ENCODE measurements at regions not wholly inside any gene's neighbourhood (a gene's known extent, or its start where the extent isn't known, plus 50 kb on each side); places are given as distances from the start of the nearest gene placed in this dataset.

- TF ChIP-seq, protein P1, sequence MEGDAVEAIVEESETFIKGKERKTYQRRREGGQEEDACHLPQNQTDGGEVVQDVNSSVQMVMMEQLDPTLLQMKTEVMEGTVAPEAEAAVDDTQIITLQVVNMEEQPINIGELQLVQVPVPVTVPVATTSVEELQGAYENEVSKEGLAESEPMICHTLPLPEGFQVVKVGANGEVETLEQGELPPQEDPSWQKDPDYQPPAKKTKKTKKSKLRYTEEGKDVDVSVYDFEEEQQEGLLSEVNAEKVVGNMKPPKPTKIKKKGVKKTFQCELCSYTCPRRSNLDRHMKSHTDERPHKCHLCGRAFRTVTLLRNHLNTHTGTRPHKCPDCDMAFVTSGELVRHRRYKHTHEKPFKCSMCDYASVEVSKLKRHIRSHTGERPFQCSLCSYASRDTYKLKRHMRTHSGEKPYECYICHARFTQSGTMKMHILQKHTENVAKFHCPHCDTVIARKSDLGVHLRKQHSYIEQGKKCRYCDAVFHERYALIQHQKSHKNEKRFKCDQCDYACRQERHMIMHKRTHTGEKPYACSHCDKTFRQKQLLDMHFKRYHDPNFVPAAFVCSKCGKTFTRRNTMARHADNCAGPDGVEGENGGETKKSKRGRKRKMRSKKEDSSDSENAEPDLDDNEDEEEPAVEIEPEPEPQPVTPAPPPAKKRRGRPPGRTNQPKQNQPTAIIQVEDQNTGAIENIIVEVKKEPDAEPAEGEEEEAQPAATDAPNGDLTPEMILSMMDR (IDR thresholded peaks at IDR 0.05) = no peak
- H3K9me3 Mint-ChIP-seq = no peaks in the 10 kb centered on the region
- H3K4me1 Mint-ChIP-seq (ENCODE audit: low read depth) = peaks cover 9% of the 10 kb centered on the region
- ATAC-seq (ENCODE audit: poor library complexity) (no peak), DNase-seq (no peak)
- Histone ChIP-seq H3K4me3 (ENCODE audit: low read length) (no peak overlapping the region), H3K36me3 (ENCODE audit: insufficient read depth, low read length) (no peaks in the 10 kb centered on the region), H3K27ac (ENCODE audit: low read depth in 1 of 2, low read length in 2 of 2) (no peak overlapping the region), H3K4me1 (ENCODE audit: insufficient read depth, low read length) (no peaks in the 10 kb centered on the region), H3K9me3 (ENCODE audit: control insufficient read depth in 1 of 2, insufficient read depth in 1 of 2, low read length in 2 of 2) (peaks cover 0 to 5% of the 10 kb centered on the region in 2 experiments), H3K27me3 (ENCODE audit: control insufficient read depth in 1 of 2, insufficient read depth in 2 of 2, low read length in 2 of 2) (peaks cover 0 to 2% of the 10 kb centered on the region in 2 experiments)
- no peaks in the 10 kb centered on the region for H3K27me3 Mint-ChIP-seq
- CTCF ChIA-PET = no interaction called here
- no peak overlapping the region for H3K27ac Mint-ChIP-seq
- H3K36me3 Mint-ChIP-seq (ENCODE audit: low read depth) = no peaks in the 10 kb centered on the region
- POLR2A ChIA-PET = no interaction called here
- intact Hi-C loops (cut with DNase I, micrococcal nuclease) = no loop called here
- H3K4me3 Mint-ChIP-seq = no peak overlapping the region
Observed at GRCh38 chr9:636931-637591, 204.4 kb upstream of the DMRT1 start.

DNA sequence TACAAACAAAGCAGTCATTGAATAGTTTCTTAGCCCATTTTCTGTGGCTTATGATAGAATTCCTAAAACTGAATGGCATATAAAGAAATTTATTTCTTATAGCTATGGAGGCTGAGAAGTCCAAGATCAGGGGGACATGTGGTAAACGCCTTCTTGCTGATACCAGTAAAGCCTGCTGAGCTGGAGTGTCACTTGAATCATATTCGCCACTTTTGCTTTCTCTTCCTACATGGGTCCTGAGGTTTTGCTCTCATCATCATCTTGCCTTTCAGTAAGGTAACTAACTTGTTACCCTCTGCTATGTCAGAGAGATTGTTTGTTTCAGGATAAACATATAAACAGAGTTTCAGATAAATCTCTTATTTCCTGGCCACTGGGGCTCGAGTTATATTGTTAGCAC, 203.3 kb upstream of the DMRT1 start:
- no peaks in the 10 kb centered on the region for H3K4me1 ChIP-seq (ENCODE audit: insufficient read depth, low read length)
- no peaks in the 10 kb centered on the region for H3K9me3 Mint-ChIP-seq

DNA sequence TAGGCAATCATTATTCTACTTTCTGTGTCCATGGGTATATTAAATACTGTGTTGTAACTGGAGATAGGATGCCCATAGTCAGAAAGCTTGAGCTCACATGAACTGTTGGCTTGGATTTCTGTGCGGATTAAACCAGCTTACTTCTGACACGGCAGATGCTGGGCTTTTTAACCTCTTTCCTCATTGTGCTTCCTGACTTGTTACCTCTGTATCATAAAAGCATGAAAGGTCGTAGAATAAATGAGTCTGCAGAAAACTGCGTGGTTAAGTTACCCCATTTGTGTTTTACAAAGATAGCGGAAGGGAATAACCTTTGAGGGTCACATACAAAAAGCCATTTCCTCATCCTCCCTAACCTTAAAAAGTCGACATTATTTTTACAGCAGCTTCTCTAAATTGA, 199.5 kb upstream of the DMRT1 start:
- POLR2A ChIA-PET = no interaction called here
- H3K4me1 ChIP-seq (ENCODE audit: insufficient read depth, low read length) = no peaks in the 10 kb centered on the region
- TF ChIP-seq, protein P1 (IDR thresholded peaks at IDR 0.05) = no peak
- H3K27me3 Mint-ChIP-seq = no peaks in the 10 kb centered on the region
- DNase-seq (no peak), ATAC-seq (ENCODE audit: poor library complexity) (no peak)
- no peak overlapping the region for H3K4me3 ChIP-seq (ENCODE audit: low read length)
- H3K27me3 ChIP-seq (ENCODE audit: control insufficient read depth in 1 of 2, insufficient read depth in 2 of 2, low read length in 2 of 2) = peaks cover 0 to 2% of the 10 kb centered on the region in 2 experiments
- no peak overlapping the region for H3K27ac ChIP-seq (ENCODE audit: low read depth in 1 of 2, low read length in 2 of 2)
- peaks cover 9% of the 10 kb centered on the region for H3K4me1 Mint-ChIP-seq (ENCODE audit: low read depth)
- no peak overlapping the region for H3K27ac Mint-ChIP-seq
- no peaks in the 10 kb centered on the region for H3K9me3 ChIP-seq (ENCODE audit: control insufficient read depth in 1 of 2, insufficient read depth in 1 of 2, low read length in 2 of 2)
- H3K36me3 Mint-ChIP-seq (ENCODE audit: low read depth) = no peaks in the 10 kb centered on the region
- CTCF ChIA-PET = interaction anchor here (0.6 kb wide), 1 partner anchor 350 kb away, joined by 3 read pairs; no protein-coding TSS in a partner anchor
- H3K9me3 Mint-ChIP-seq = no peaks in the 10 kb centered on the region
- no peaks in the 10 kb centered on the region for H3K36me3 ChIP-seq (ENCODE audit: insufficient read depth, low read length)
- no peak overlapping the region for H3K4me3 Mint-ChIP-seq
- intact Hi-C loops (cut with DNase I, micrococcal nuclease) = no loop called here

More for the DNA sequence above, 203.3 kb upstream of the DMRT1 start:
- no peak overlapping the region for H3K27ac Mint-ChIP-seq
- intact Hi-C loops (cut with DNase I, micrococcal nuclease) = no loop called here
- H3K36me3 Mint-ChIP-seq (ENCODE audit: low read depth) = no peaks in the 10 kb centered on the region
- no peaks in the 10 kb centered on the region for H3K27me3 Mint-ChIP-seq
- H3K9me3 ChIP-seq (ENCODE audit: control insufficient read depth in 1 of 2, insufficient read depth in 1 of 2, low read length in 2 of 2) = peaks cover 0 to 2% of the 10 kb centered on the region in 2 experiments
- H3K4me3 ChIP-seq (ENCODE audit: low read length) = no peak overlapping the region
- no peak overlapping the region for H3K27ac ChIP-seq (ENCODE audit: low read depth in 1 of 2, low read length in 2 of 2)
- TF ChIP-seq, protein P1 (IDR thresholded peaks at IDR 0.05) = no peak
- POLR2A ChIA-PET = interaction anchor here (0.9 kb wide), 1 partner anchor 22 kb away, joined by 3 read pairs; no protein-coding TSS in a partner anchor
- H3K36me3 ChIP-seq (ENCODE audit: insufficient read depth, low read length) = no peaks in the 10 kb centered on the region
- DNase-seq (no peak), ATAC-seq (ENCODE audit: poor library complexity) (no peak)
- CTCF ChIA-PET = no interaction called here
- H3K4me1 Mint-ChIP-seq (ENCODE audit: low read depth) = peaks cover 9% of the 10 kb centered on the region
- H3K4me3 Mint-ChIP-seq = no peak overlapping the region
- H3K27me3 ChIP-seq (ENCODE audit: control insufficient read depth in 1 of 2, insufficient read depth in 2 of 2, low read length in 2 of 2) = peaks cover 0 to 2% of the 10 kb centered on the region in 2 experiments
